Panc1 (cell line): ENCODE measurements at regions not wholly inside any gene's neighbourhood (a gene's known extent, or its start where the extent isn't known, plus 50 kb on each side); places are given as distances from the start of the nearest gene placed in this dataset.

Experiments
- ATAC-seq: fragments of 200-7000 bp; cut with Tn5 transposase; 2 replicates; pipeline ENCODE4 v1.9.1; 2020; ENCODE audit warnings: mild to moderate bottlenecking, moderate library complexity
- BruUV-seq: library from RNA; stranded (reverse); fragments of 400-500 nt; replicated peaks from 2 replicates; lab custom pipeline; 2021; lab: Mats Ljungman, UMichigan
- CTCF ChIA-PET: fragments of 300-600 bp; sonication (Branson Sonifier 250); formaldehyde crosslinking; loops from one replicate; lab custom pipeline; 2022; ENCODE audit warnings: antibody characterized with exemption; lab: Charles Lee
- POLR2A ChIA-PET: fragments of 300-600 bp; sonication (Branson Sonifier 250); formaldehyde crosslinking; loops from one replicate; lab custom pipeline; 2022; ENCODE audit warnings: antibody characterized with exemption; lab: Charles Lee
- DNase-seq: peaks from one replicate; pipeline ENCODE4 v3.0.0-alpha.2; 2010; ENCODE audit warnings: low read depth, low spot score
- H3K27ac ChIP-seq: 2 replicates; pipeline ENCODE4 v1.5.1; 2011; ENCODE audit warnings: mild to moderate bottlenecking, low read length, inconsistent platforms
- H3K27me3 ChIP-seq: fragments of 200-500 bp; sonication (Bioruptor generic); 2 replicates; pipeline ENCODE4 v1.6.0; 2014; ENCODE audit warnings: low read length, inconsistent platforms; ENCODE audit not compliant: control insufficient read depth, insufficient read depth
- H3K36me3 ChIP-seq: fragments of 200-500 bp; sonication (Bioruptor generic); 2 replicates; pipeline ENCODE4 v1.5.1; 2014; ENCODE audit warnings: inconsistent platforms, mild to moderate bottlenecking, low read length, moderate library complexity; ENCODE audit not compliant: control insufficient read depth, insufficient read depth
- H3K4me1 ChIP-seq: 2 replicates; pipeline ENCODE4 v1.5.1; 2011; ENCODE audit warnings: inconsistent platforms, mild to moderate bottlenecking, low read length, moderate library complexity; ENCODE audit not compliant: control insufficient read depth, insufficient read depth
- H3K4me3 ChIP-seq, 2 experiments: 2 replicates each; pipeline ENCODE4 v1.5.1; 2011 to 2012; ENCODE audit warnings: low read depth in 2 of 2, low read length in 2 of 2, mild to moderate bottlenecking in 2 of 2, inconsistent platforms in 1 of 2, moderate library complexity in 1 of 2
- H3K9me3 ChIP-seq: fragments of 200-500 bp; sonication (Bioruptor generic); 2 replicates; pipeline ENCODE4 v1.5.1; 2014; ENCODE audit warnings: low read depth, mild to moderate bottlenecking, inconsistent platforms, low read length, moderate library complexity; ENCODE audit not compliant: control insufficient read depth, insufficient read depth
- CTCF ChIP-seq: fragments of 450-650 bp; IDR thresholded peaks from 2 replicates; pipeline ENCODE4 v1.5.1; 2017; ENCODE audit warnings: mild to moderate bottlenecking
- POLR2AphosphoS5 ChIP-seq: IDR thresholded peaks from 2 replicates; pipeline ENCODE4 v1.6.1; 2012; ENCODE audit warnings: mild to moderate bottlenecking, low read depth, low read length, moderate library complexity
- REST ChIP-seq, 2 experiments: IDR thresholded peaks; 2 replicates each; pipeline ENCODE4 v1.6.1; 2011 to 2012; ENCODE audit warnings: low read depth in 2 of 2, control low read depth in 1 of 2, low read length in 1 of 2, mild to moderate bottlenecking in 1 of 2, moderate library complexity in 1 of 2; ENCODE audit not compliant: insufficient read depth in 1 of 2
- SIN3A ChIP-seq: IDR thresholded peaks from 2 replicates; pipeline ENCODE4 v1.6.1; 2012; ENCODE audit warnings: low read depth, mild to moderate bottlenecking, low read length, moderate library complexity, borderline replicate concordance; ENCODE audit not compliant: insufficient read depth
- TCF7L2 ChIP-seq: IDR thresholded peaks from 2 replicates; pipeline ENCODE4 v1.6.1; 2011; ENCODE audit warnings: mild to moderate bottlenecking, low read depth, low read length, inconsistent platforms
- in situ Hi-C: cut with HindIII; loops from 2 replicates; pipeline ENCODE4 v1.10.0; 2016; ENCODE audit warnings: low sequenced_read_pairs, low pct_unique_long_range_greater_than_20kb
- intact Hi-C: fragments of 100-400 bp; cut with micrococcal nuclease; formaldehyde crosslinking; loops from one replicate; pipeline ENCODE4 v1.10.0; 2022; ENCODE audit not compliant: unreplicated experiment

GRCh38 chr1:190029441-190029840 is 448.2 kb downstream of the BRINP3 start:
- DNase-seq (no peak), ATAC-seq (no peak)
- no peaks in the 10 kb centered on the region for H3K36me3 ChIP-seq
- ChIA-PET POLR2A (no interaction called here), CTCF (no interaction called here)
- no TSS peak for BruUV-seq
- in situ Hi-C loops = no loop called here
- no peaks in the 10 kb centered on the region for H3K4me1 ChIP-seq
- no peak overlapping the region for H3K4me3 ChIP-seq
- H3K27ac ChIP-seq = no peak overlapping the region
- no peaks in the 10 kb centered on the region for H3K27me3 ChIP-seq
- H3K9me3 ChIP-seq = no peaks in the 10 kb centered on the region
- intact Hi-C loops = no loop called here
- TF ChIP-seq CTCF (no peak), REST (IDR thresholded peaks at IDR 0.05; ENCODE audit: insufficient read depth in 1 of 2, low read depth in 2 of 2, low read length in 1 of 2) (no peak), TCF7L2 (no peak), SIN3A (no peak), POLR2AphosphoS5 (no peak)

- ChIA-PET CTCF (no interaction called here), POLR2A (no interaction called here)
- in situ Hi-C loops = no loop called here
- DNase-seq = no peak
- no peak for ATAC-seq
- TF ChIP-seq SIN3A = no peak
- no peak for TF ChIP-seq TCF7L2
- no peak for TF ChIP-seq REST (IDR thresholded peaks at IDR 0.05; ENCODE audit: insufficient read depth in 1 of 2, low read depth in 2 of 2, low read length in 1 of 2)
- no peak for TF ChIP-seq CTCF
- no peak for TF ChIP-seq POLR2AphosphoS5
- Histone ChIP-seq H3K4me3 (no peak overlapping the region), H3K36me3 (no peaks in the 10 kb centered on the region), H3K27me3 (no peaks in the 10 kb centered on the region), H3K4me1 (no peaks in the 10 kb centered on the region), H3K27ac (no peak overlapping the region), H3K9me3 (0 out of 2 replicates have a peak, but pooled peaks cover 2% of the 10 kb centered on the region)
- intact Hi-C loops = no loop called here
- BruUV-seq = no TSS peak
Observed at GRCh38 chr1:190043655-190044054, 434.0 kb downstream of the BRINP3 start.
